HepG2 (cell line): ENCODE measurements at regions not wholly inside any gene's neighbourhood (a gene's known extent, or its start where the extent isn't known, plus 50 kb on each side); places are given as distances from the start of the nearest gene placed in this dataset.

ENCODE experiments used
- ATAC-seq: fragments of 200-7000 bp; cut with Tn5 transposase; 3 replicates; pipeline ENCODE4 v1.9.1; 2020; ENCODE audit warnings: mild to moderate bottlenecking, moderate library complexity
- BruUV-seq: library from RNA; stranded (reverse); fragments of 400-500 nt; replicated peaks from 2 replicates; lab custom pipeline; 2021; lab: Mats Ljungman, UMichigan
- CTCF ChIA-PET: fragments of 300-600 bp; formaldehyde crosslinking; extraction: SDS; loops from one replicate; lab custom pipeline; 2021; ENCODE audit warnings: low total read pairs, inconsistent platforms, low intra/inter-chr PET ratio; lab: Yijun Ruan, JAX
- POLR2A ChIA-PET: fragments of 350-600 bp; sonication (Branson Sonifier 250); formaldehyde crosslinking; loops from one replicate; lab custom pipeline; 2020; ENCODE audit warnings: antibody characterized with exemption, inconsistent platforms; lab: Yijun Ruan, JAX
- DNase-seq: peaks from one replicate; pipeline ENCODE4 v3.0.0-alpha.2; 2015; ENCODE audit warnings: low spot score
- FAIRE-seq: peaks from 3 replicates; lab custom pipeline; 2011; peaks lifted over from hg19 to GRCh38; lab: Jason Lieb, UNC
- H2AFZ ChIP-seq: one replicate; pipeline ENCODE4 v1.6.1; 2011; ENCODE audit warnings: low read length, inconsistent platforms
- H3K27ac ChIP-seq: fragments of 300-600 bp; 3 replicates; pipeline ENCODE4 v1.8.0; 2011; ENCODE audit warnings: mixed run types, mild to moderate bottlenecking, mixed read lengths, low read length, inconsistent platforms; ENCODE audit not compliant: insufficient read depth; ENCODE audit errors: extremely low read length
- H3K27me3 ChIP-seq, 2 experiments: fragments of 200-600 bp in 1 of 2; 2 replicates in 1 of 2; 3 replicates in 1 of 2; pipeline versions ENCODE4 v1.6.0 to v1.8.0; 2011; ENCODE audit warnings: low read length in 2 of 2, mild to moderate bottlenecking in 2 of 2, moderate library complexity in 2 of 2, inconsistent platforms in 1 of 2; ENCODE audit not compliant: insufficient read depth in 2 of 2, control insufficient read depth in 1 of 2
- H3K36me3 ChIP-seq, 2 experiments: fragments of 200-600 bp in 1 of 2; replicated peaks in 1 of 2; 2 replicates in 1 of 2; 3 replicates in 1 of 2; pipeline versions ENCODE4 v1.5.1 to v1.8.0; 2011; ENCODE audit warnings: low read length in 2 of 2, inconsistent platforms in 1 of 2; ENCODE audit not compliant: insufficient read depth in 2 of 2, control insufficient read depth in 1 of 2
- H3K4me1 ChIP-seq: 2 replicates; pipeline ENCODE4 v1.5.1; 2012; ENCODE audit warnings: low read length, inconsistent platforms; ENCODE audit not compliant: insufficient read depth
- H3K4me2 ChIP-seq: 2 replicates; pipeline ENCODE4 v1.6.0; 2011; ENCODE audit warnings: low read depth, low read length, inconsistent platforms
- H3K4me3 ChIP-seq, 3 experiments: fragments of 200-600 bp in 1 of 3; sonication (generic), shearing (Covaris generic) in 1 of 3; replicated peaks in 1 of 3; 2 replicates each; pipeline ENCODE4 v1.5.1; 2011 to 2016; ENCODE audit warnings: low read length in 3 of 3, inconsistent platforms in 2 of 3, low read depth in 2 of 3, mild to moderate bottlenecking in 2 of 3, control low read depth in 1 of 3, mixed read lengths in 1 of 3; ENCODE audit not compliant: insufficient read depth in 1 of 3
- H3K79me2 ChIP-seq: one replicate; pipeline ENCODE4 v1.6.1; 2011; ENCODE audit warnings: low read length, inconsistent platforms; ENCODE audit not compliant: insufficient read depth
- H3K9ac ChIP-seq: 2 replicates; pipeline ENCODE4 v1.6.0; 2011; ENCODE audit warnings: mild to moderate bottlenecking, low read depth, low read length, inconsistent platforms; ENCODE audit not compliant: insufficient read depth
- H3K9me3 ChIP-seq: 2 replicates; pipeline ENCODE4 v1.5.1; 2012; ENCODE audit warnings: mild to moderate bottlenecking, low read length
- H4K20me1 ChIP-seq: 2 replicates; pipeline ENCODE4 v1.6.0; 2011; ENCODE audit warnings: inconsistent platforms, mild to moderate bottlenecking, low read length, moderate library complexity; ENCODE audit not compliant: insufficient read depth
- CBX2 ChIP-seq, 2 experiments: fragments of 200-600 bp in 1 of 2; sonication (generic); formaldehyde crosslinking in 1 of 2; IDR thresholded peaks; 2 replicates each; pipeline versions ENCODE4 v1.7.0 to v1.8.1; 2018 to 2022; ENCODE audit warnings: low read depth in 2 of 2, low read length in 1 of 2, mild to moderate bottlenecking in 1 of 2, missing genetic modification reagents in 1 of 2
- MAFF ChIP-seq: IDR thresholded peaks from 2 replicates; pipeline ENCODE4 v1.6.1; 2011; ENCODE audit warnings: low read depth, low read length, improper control_type of control experiment
- REPIN1 ChIP-seq: sonication (generic); formaldehyde crosslinking; IDR thresholded peaks from 2 replicates; pipeline ENCODE4 v1.8.0; 2022; ENCODE audit warnings: missing genetic modification reagents, low read depth, mild to moderate bottlenecking, borderline replicate concordance
- SAFB2 ChIP-seq: sonication (generic); formaldehyde crosslinking; IDR thresholded peaks from 2 replicates; pipeline ENCODE4 v1.5.1; 2020; ENCODE audit warnings: missing genetic modification reagents, low read depth, mild to moderate bottlenecking, borderline replicate concordance
- ZNF430 ChIP-seq: sonication (generic); formaldehyde crosslinking; IDR thresholded peaks from 2 replicates; pipeline ENCODE4 v1.9.0; 2021; ENCODE audit warnings: mild to moderate bottlenecking, missing genetic modification reagents
- ZNF569 ChIP-seq: sonication (generic); formaldehyde crosslinking; IDR thresholded peaks from 2 replicates; pipeline ENCODE4 v1.5.0; 2020; ENCODE audit warnings: mild to moderate bottlenecking, missing genetic modification reagents, moderate library complexity, borderline replicate concordance
- WGBS: methylation state at CpG from one replicate; pipeline ENCODE4 v1.1.6; 2017; ENCODE audit warnings: low lambda C conversion rate; 5-methylcytosine and 5-hydroxymethylcytosine counted together
- in situ Hi-C: cut with HindIII; loops from 2 replicates; pipeline ENCODE4 v1.10.0; 2017; ENCODE audit warnings: low pct_unique_long_range_greater_than_20kb; ENCODE audit not compliant: extremely low pct_ligation_motif_present
- intact Hi-C: fragments of 100-400 bp; cut with micrococcal nuclease; formaldehyde crosslinking; loops from one replicate; pipeline ENCODE4 v1.10.0; 2022; ENCODE audit not compliant: unreplicated experiment
- TF ChIP-seq, protein P1 (sequence below): sonication (generic); formaldehyde crosslinking; IDR thresholded peaks from 2 replicates; pipeline ENCODE4 v1.5.0; 2020; ENCODE audit warnings: mild to moderate bottlenecking, missing genetic modification reagents, moderate library complexity
- TF ChIP-seq, protein P2 (sequence below): sonication (generic); formaldehyde crosslinking; IDR thresholded peaks from 2 replicates; pipeline ENCODE4 v1.4.0; 2020; ENCODE audit warnings: mild to moderate bottlenecking, low read depth, missing genetic modification reagents

DNA sequence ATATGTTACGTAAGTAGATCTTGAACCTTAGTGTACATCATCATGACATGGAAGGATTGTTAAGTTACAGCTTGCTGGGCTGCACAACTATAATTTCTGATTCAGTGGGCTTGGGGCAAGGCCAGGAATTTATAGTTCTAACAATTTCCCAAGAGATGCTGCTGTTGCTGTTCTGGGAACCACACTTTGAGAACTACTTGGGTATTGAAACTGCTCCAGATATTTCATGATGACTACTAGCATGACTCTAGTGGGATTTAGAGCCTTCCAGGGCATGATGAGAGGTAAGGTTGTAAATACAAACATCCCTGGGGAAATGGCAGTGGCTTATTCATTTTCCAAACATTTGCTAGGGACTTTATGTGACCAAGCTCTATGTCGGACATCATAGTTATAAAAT lies 904.8 kb upstream of the SEL1L start:
- no peak for ATAC-seq
- Histone ChIP-seq H3K36me3 (no peaks in the 10 kb centered on the region), H4K20me1 (no peaks in the 10 kb centered on the region), H3K4me3 (no peak overlapping the region), H3K27ac (no peak overlapping the region), H3K4me1 (no peaks in the 10 kb centered on the region), H3K9me3 (peaks cover 90% of the 10 kb centered on the region), H3K79me2 (no peaks in the 10 kb centered on the region), H3K4me2 (no peak overlapping the region), H3K9ac (no peak overlapping the region), H2AFZ (no peak overlapping the region), H3K27me3 (no peaks in the 10 kb centered on the region)
- intact Hi-C loops = no loop called here
- POLR2A ChIA-PET = no interaction called here
- TF ChIP-seq, protein P1, sequence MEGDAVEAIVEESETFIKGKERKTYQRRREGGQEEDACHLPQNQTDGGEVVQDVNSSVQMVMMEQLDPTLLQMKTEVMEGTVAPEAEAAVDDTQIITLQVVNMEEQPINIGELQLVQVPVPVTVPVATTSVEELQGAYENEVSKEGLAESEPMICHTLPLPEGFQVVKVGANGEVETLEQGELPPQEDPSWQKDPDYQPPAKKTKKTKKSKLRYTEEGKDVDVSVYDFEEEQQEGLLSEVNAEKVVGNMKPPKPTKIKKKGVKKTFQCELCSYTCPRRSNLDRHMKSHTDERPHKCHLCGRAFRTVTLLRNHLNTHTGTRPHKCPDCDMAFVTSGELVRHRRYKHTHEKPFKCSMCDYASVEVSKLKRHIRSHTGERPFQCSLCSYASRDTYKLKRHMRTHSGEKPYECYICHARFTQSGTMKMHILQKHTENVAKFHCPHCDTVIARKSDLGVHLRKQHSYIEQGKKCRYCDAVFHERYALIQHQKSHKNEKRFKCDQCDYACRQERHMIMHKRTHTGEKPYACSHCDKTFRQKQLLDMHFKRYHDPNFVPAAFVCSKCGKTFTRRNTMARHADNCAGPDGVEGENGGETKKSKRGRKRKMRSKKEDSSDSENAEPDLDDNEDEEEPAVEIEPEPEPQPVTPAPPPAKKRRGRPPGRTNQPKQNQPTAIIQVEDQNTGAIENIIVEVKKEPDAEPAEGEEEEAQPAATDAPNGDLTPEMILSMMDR (CRISPR knock-in tag) = no peak
- TF ChIP-seq MAFF (no peak), SAFB2 (CRISPR knock-in tag) (no peak), ZNF430 (CRISPR knock-in tag) (no peak), CBX2 (IDR thresholded peaks at IDR 0.05; ENCODE audit: low read depth, low read length) (no peak), CBX2 (CRISPR knock-in tag; IDR thresholded peaks at IDR 0.05; ENCODE audit: low read depth) (no peak), REPIN1 (CRISPR knock-in tag) (no peak), ZNF569 (CRISPR knock-in tag) (no peak)
- TF ChIP-seq, protein P2, sequence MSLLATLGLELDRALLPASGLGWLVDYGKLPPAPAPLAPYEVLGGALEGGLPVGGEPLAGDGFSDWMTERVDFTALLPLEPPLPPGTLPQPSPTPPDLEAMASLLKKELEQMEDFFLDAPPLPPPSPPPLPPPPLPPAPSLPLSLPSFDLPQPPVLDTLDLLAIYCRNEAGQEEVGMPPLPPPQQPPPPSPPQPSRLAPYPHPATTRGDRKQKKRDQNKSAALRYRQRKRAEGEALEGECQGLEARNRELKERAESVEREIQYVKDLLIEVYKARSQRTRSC (CRISPR knock-in tag) = no peak
- DNase-seq = no peak
- BruUV-seq = no TSS peak
- in situ Hi-C loops = no loop called here
- FAIRE-seq = no peak
- WGBS = 28% methylated on average over 2 of the region's 2 CpGs
- CTCF ChIA-PET = no interaction called here
